ENCODE measurements at regions not wholly inside any gene's neighbourhood (a gene's known extent, or its start where the extent isn't known, plus 50 kb on each side); places are given as distances from the start of the nearest gene placed in this dataset.

- TF ChIP-seq POLR2AphosphoS5 (IDR thresholded peaks at IDR 0.05; ENCODE audit: low read depth, low read length) (no peak), SIN3A (IDR thresholded peaks at IDR 0.05; ENCODE audit: borderline replicate concordance, insufficient read depth, low read length) (no peak), FOXP2 (optimal IDR thresholded peaks at IDR 0.05; ENCODE audit: borderline replicate concordance, extremely low read depth, extremely low read length, insufficient read depth) (no peak)
- TF ChIP-seq, protein P1, sequence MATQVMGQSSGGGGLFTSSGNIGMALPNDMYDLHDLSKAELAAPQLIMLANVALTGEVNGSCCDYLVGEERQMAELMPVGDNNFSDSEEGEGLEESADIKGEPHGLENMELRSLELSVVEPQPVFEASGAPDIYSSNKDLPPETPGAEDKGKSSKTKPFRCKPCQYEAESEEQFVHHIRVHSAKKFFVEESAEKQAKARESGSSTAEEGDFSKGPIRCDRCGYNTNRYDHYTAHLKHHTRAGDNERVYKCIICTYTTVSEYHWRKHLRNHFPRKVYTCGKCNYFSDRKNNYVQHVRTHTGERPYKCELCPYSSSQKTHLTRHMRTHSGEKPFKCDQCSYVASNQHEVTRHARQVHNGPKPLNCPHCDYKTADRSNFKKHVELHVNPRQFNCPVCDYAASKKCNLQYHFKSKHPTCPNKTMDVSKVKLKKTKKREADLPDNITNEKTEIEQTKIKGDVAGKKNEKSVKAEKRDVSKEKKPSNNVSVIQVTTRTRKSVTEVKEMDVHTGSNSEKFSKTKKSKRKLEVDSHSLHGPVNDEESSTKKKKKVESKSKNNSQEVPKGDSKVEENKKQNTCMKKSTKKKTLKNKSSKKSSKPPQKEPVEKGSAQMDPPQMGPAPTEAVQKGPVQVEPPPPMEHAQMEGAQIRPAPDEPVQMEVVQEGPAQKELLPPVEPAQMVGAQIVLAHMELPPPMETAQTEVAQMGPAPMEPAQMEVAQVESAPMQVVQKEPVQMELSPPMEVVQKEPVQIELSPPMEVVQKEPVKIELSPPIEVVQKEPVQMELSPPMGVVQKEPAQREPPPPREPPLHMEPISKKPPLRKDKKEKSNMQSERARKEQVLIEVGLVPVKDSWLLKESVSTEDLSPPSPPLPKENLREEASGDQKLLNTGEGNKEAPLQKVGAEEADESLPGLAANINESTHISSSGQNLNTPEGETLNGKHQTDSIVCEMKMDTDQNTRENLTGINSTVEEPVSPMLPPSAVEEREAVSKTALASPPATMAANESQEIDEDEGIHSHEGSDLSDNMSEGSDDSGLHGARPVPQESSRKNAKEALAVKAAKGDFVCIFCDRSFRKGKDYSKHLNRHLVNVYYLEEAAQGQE (IDR thresholded peaks at IDR 0.05; ENCODE audit: insufficient read depth in 1 of 2, low read depth in 2 of 2, low read length in 2 of 2): no peak
Measured at GRCh38 chr16:62288990-62289629, 252.9 kb upstream of the CDH8 start.

DNA sequence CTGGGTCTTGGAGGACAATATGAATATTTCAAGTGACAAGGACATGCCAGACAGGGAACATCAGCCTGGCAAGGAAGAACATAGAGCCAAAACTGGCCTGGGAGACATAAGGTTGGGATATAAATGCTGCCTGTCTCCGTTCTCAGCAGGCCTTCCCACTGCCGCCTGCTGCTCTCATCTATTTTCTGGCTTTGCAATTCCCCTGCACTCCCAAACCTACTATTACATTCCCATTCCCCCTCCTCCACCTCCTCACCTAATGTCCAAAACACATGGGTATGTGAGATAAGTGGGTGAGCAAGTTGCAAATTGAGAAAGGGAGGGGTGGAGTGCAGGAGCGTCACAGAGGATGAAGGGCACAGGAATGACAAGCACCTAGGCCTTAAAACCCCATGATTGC is 244.3 kb upstream of the CDH8 start:
- TF ChIP-seq SIN3A (IDR thresholded peaks at IDR 0.05; ENCODE audit: borderline replicate concordance, insufficient read depth, low read length) (no peak), FOXP2 (optimal IDR thresholded peaks at IDR 0.05; ENCODE audit: borderline replicate concordance, extremely low read depth, extremely low read length, insufficient read depth) (no peak), TAF1 (IDR thresholded peaks at IDR 0.05; ENCODE audit: borderline replicate concordance, insufficient read depth, low read length) (no peak), POLR2AphosphoS5 (IDR thresholded peaks at IDR 0.05; ENCODE audit: low read depth, low read length) (no peak)
- TF ChIP-seq, protein P1 (IDR thresholded peaks at IDR 0.05; ENCODE audit: insufficient read depth in 1 of 2, low read depth in 2 of 2, low read length in 2 of 2): no peak

GRCh38 chr16:62277942-62278341 is 241.7 kb upstream of the CDH8 start:
- TF ChIP-seq FOXP2 (optimal IDR thresholded peaks at IDR 0.05; ENCODE audit: borderline replicate concordance, extremely low read depth, extremely low read length, insufficient read depth) (no peak), POLR2AphosphoS5 (IDR thresholded peaks at IDR 0.05; ENCODE audit: low read depth, low read length) (no peak), TAF1 (IDR thresholded peaks at IDR 0.05; ENCODE audit: borderline replicate concordance, insufficient read depth, low read length) (no peak), SIN3A (IDR thresholded peaks at IDR 0.05; ENCODE audit: borderline replicate concordance, insufficient read depth, low read length) (no peak)
- TF ChIP-seq, protein P1 (IDR thresholded peaks at IDR 0.05; ENCODE audit: insufficient read depth in 1 of 2, low read depth in 2 of 2, low read length in 2 of 2): no peak

DNA sequence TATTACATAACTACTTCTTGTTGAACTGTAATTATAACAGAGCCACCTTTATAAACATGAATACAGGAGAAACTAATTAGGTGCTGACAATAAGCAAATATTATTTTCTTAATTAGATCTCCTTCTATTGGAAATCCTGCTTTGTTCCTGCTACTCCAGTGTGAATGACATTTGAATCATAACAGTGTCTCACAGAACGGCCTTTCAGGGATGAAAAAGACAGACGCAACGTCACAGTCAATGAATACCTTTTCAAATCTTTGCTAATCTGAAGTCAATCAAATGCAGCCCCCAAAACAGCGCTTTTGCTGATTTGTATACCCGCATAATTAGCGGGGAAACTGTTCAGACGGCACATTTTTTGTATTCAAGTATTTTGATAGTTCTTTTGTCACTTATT is 240.4 kb upstream of the CDH8 start:
- no peak for TF ChIP-seq SIN3A (IDR thresholded peaks at IDR 0.05; ENCODE audit: borderline replicate concordance, insufficient read depth, low read length)
- no peak for TF ChIP-seq TAF1 (IDR thresholded peaks at IDR 0.05; ENCODE audit: borderline replicate concordance, insufficient read depth, low read length)
- no peak for TF ChIP-seq FOXP2 (optimal IDR thresholded peaks at IDR 0.05; ENCODE audit: borderline replicate concordance, extremely low read depth, extremely low read length, insufficient read depth)
- TF ChIP-seq POLR2AphosphoS5 (IDR thresholded peaks at IDR 0.05; ENCODE audit: low read depth, low read length): no peak
- TF ChIP-seq, protein P1 (IDR thresholded peaks at IDR 0.05; ENCODE audit: insufficient read depth in 1 of 2, low read depth in 2 of 2, low read length in 2 of 2): no peak

Measured in PFSK-1 (cell line).